ENCODE measurements at regions not wholly inside any gene's neighbourhood (a gene's known extent, or its start where the extent isn't known, plus 50 kb on each side); places are given as distances from the start of the nearest gene placed in this dataset.

DNA sequence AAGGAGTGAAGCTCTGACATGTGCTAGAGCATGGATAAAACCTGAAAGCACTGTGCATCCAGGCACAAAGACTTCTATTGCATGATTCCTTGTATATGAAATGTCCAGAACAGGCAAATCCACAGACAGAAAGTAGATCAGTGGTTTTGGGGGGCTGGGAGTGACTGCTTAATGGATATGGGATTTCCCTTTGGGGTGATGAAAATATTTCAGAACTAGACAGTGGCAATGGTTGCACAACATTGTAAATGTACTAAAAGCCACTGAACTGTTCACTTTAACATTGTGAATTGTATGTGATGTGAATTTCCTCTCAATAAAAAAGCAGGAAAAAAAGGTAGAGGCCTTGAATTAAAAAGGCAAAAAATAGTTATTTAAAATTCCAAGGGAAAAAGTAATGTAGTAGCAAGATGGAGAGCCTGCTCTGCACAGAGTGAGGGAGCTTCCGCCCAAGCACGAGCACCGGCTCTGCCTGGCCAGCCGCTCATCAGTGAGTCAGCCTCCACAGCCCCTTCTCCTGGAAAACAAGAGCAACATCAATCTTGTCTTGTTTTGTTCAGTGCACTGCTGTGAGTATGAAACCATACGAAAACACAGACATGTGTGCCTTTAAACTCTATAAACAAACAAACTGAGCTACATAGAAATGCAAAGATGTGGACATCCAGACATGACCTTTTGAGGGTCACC is 74.6 kb upstream of the THBS2 start:
- no peak for DNase-seq
- Histone ChIP-seq H3K27me3 (ENCODE audit: insufficient read depth, low read length, poor library complexity) (no peaks in the 10 kb centered on the region), H3K27ac (ENCODE audit: low read length) (no peak overlapping the region)

DNA sequence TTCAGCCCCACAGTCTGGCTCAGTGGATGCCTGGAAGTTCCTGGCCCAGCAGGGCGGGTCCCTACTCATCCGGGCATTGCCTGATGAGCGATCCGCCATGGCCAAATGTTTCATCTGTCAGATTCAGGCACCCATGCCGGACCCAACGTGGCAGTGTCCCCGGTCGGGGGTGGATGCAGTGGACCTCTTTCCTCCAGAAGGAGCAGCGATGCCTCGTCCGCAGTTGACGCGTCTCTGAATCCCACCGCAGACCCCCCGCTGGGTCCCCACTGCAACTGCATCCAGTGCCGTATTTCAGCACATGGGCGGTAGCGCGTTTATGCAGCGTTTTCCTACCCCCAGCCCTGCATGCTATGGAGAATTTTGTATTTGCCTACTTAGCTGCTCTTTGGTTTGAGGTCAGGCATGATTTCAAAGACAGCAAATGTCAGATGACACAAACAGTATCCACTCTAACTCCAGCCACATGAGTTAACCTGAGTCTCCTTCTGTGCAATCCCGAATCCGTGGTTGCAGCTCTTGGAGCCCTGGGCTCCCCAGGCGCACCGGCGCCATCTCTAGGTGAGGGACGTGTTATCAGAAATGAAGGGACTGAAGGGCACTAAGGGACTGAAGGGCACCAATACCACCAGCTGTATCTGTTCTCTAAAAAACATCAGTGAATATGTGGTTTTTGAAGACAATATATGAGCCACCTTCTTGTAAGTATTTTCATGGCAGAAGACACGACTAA is 72.6 kb upstream of the THBS2 start:
- TF ChIP-seq, protein P1, sequence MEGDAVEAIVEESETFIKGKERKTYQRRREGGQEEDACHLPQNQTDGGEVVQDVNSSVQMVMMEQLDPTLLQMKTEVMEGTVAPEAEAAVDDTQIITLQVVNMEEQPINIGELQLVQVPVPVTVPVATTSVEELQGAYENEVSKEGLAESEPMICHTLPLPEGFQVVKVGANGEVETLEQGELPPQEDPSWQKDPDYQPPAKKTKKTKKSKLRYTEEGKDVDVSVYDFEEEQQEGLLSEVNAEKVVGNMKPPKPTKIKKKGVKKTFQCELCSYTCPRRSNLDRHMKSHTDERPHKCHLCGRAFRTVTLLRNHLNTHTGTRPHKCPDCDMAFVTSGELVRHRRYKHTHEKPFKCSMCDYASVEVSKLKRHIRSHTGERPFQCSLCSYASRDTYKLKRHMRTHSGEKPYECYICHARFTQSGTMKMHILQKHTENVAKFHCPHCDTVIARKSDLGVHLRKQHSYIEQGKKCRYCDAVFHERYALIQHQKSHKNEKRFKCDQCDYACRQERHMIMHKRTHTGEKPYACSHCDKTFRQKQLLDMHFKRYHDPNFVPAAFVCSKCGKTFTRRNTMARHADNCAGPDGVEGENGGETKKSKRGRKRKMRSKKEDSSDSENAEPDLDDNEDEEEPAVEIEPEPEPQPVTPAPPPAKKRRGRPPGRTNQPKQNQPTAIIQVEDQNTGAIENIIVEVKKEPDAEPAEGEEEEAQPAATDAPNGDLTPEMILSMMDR (IDR thresholded peaks at IDR 0.05; ENCODE audit: borderline replicate concordance, extremely low read depth, low read length, poor library complexity, severe bottlenecking): peak; percentile 6
- TF ChIP-seq EZH2 (IDR thresholded peaks at IDR 0.05; ENCODE audit: borderline replicate concordance, low read depth, low read length, severe bottlenecking): no peak
- ATAC-seq (ENCODE audit: insufficient read depth, low read depth): no peak
- Histone ChIP-seq H3K4me2 (ENCODE audit: insufficient read depth, low read length) (no peak overlapping the region), H3K9ac (ENCODE audit: low read depth, low read length) (no peak overlapping the region), H3K36me3 (ENCODE audit: insufficient read depth, low read length) (no peaks in the 10 kb centered on the region), H3K27me3 (ENCODE audit: insufficient read depth, low read length, poor library complexity) (no peaks in the 10 kb centered on the region), H3K79me2 (ENCODE audit: insufficient read depth, low read length) (no peaks in the 10 kb centered on the region), H2AFZ (ENCODE audit: low read depth, low read length) (no peak overlapping the region), H3K4me3 (ENCODE audit: low read depth in 1 of 2, low read length in 2 of 2) (no peak overlapping the region), H3K27ac (ENCODE audit: low read length) (no peak overlapping the region), H3K9me3 (ENCODE audit: insufficient read depth, low read length, severe bottlenecking) (peaks cover 4% of the 10 kb centered on the region), H3K4me1 (ENCODE audit: insufficient read depth, low read length) (no peaks in the 10 kb centered on the region), H4K20me1 (ENCODE audit: insufficient read depth, low read length) (no peaks in the 10 kb centered on the region)
- no peak for DNase-seq

More for the DNA sequence above, 74.6 kb upstream of the THBS2 start:
- no peak overlapping the region for H2AFZ ChIP-seq (ENCODE audit: low read depth, low read length)
- peaks cover 4% of the 10 kb centered on the region for H3K9me3 ChIP-seq (ENCODE audit: insufficient read depth, low read length, severe bottlenecking)
- H3K9ac ChIP-seq (ENCODE audit: low read depth, low read length): no peak overlapping the region
- no peaks in the 10 kb centered on the region for H3K79me2 ChIP-seq (ENCODE audit: insufficient read depth, low read length)
- H4K20me1 ChIP-seq (ENCODE audit: insufficient read depth, low read length): no peaks in the 10 kb centered on the region
- H3K4me1 ChIP-seq (ENCODE audit: insufficient read depth, low read length): no peaks in the 10 kb centered on the region
- no peak overlapping the region for H3K4me2 ChIP-seq (ENCODE audit: insufficient read depth, low read length)
- no peak overlapping the region for H3K4me3 ChIP-seq (ENCODE audit: low read depth in 1 of 2, low read length in 2 of 2)
- no peak for TF ChIP-seq EZH2 (IDR thresholded peaks at IDR 0.05; ENCODE audit: borderline replicate concordance, low read depth, low read length, severe bottlenecking)
- TF ChIP-seq, protein P1 (IDR thresholded peaks at IDR 0.05; ENCODE audit: borderline replicate concordance, extremely low read depth, low read length, poor library complexity, severe bottlenecking): no peak
- ATAC-seq (ENCODE audit: insufficient read depth, low read depth): no peak
- no peaks in the 10 kb centered on the region for H3K36me3 ChIP-seq (ENCODE audit: insufficient read depth, low read length)

DNA sequence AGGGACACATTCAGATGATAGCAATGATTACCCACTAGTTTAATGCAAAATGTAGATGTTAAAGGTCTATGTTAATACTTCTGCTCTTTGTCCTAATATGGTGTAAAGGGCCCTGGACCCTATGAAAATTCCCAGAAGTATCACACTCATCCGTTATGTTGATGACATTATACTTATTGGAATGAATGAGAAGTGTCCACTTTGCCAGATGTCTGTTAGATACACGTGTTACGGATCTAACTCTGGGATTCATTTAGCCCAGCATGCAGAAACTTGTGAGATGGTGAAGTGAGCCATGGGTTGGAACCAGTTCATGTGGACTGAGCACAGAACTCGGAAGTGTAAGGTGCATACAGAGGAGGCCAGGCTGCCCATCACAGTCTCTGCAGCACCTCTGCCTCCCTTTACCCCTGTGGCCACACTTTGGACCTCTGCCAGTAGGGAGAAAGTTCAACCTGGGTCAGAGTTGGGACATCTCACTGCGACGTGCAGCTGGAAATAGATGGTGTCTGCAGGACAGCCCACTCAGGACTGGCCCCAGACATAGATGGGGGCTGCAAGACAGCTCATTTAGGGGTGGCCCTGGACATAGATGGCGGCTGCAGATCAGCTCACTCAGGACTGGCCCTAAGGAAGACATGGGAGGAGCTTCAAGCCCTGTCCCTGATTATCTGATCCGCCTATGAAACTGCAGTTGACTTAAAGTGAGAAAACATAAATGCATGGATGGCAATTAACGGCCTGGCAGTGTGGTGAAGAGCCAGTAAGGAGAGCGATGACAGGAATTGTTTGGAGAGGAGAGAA is 71.2 kb upstream of the THBS2 start:
- H3K4me2 ChIP-seq (ENCODE audit: insufficient read depth, low read length): no peak overlapping the region
- ATAC-seq (ENCODE audit: insufficient read depth, low read depth): no peak
- TF ChIP-seq, protein P1 (IDR thresholded peaks at IDR 0.05; ENCODE audit: borderline replicate concordance, extremely low read depth, low read length, poor library complexity, severe bottlenecking): no peak
- TF ChIP-seq EZH2 (IDR thresholded peaks at IDR 0.05; ENCODE audit: borderline replicate concordance, low read depth, low read length, severe bottlenecking): no peak
- H3K27ac ChIP-seq (ENCODE audit: low read length): no peak overlapping the region
- no peak for DNase-seq
- H3K79me2 ChIP-seq (ENCODE audit: insufficient read depth, low read length): no peaks in the 10 kb centered on the region
- no peaks in the 10 kb centered on the region for H3K27me3 ChIP-seq (ENCODE audit: insufficient read depth, low read length, poor library complexity)
- H3K9me3 ChIP-seq (ENCODE audit: insufficient read depth, low read length, severe bottlenecking): peaks cover 4% of the 10 kb centered on the region
- H3K4me1 ChIP-seq (ENCODE audit: insufficient read depth, low read length): no peaks in the 10 kb centered on the region
- H3K36me3 ChIP-seq (ENCODE audit: insufficient read depth, low read length): no peaks in the 10 kb centered on the region
- H2AFZ ChIP-seq (ENCODE audit: low read depth, low read length): no peak overlapping the region
- H3K9ac ChIP-seq (ENCODE audit: low read depth, low read length): no peak overlapping the region
- no peak overlapping the region for H3K4me3 ChIP-seq (ENCODE audit: low read depth in 1 of 2, low read length in 2 of 2)
- no peaks in the 10 kb centered on the region for H4K20me1 ChIP-seq (ENCODE audit: insufficient read depth, low read length)
